Adrenal gland (tissue), 9 donors: ENCODE measurements at regions not wholly inside any gene's neighbourhood (a gene's known extent, or its start where the extent isn't known, plus 50 kb on each side); places are given as distances from the start of the nearest gene placed in this dataset.

Experiments used
- DNase-seq, 7 donors: peaks; one replicate each; pipeline ENCODE4 v3.0.0-alpha.2; 2019 to 2020
- H3K27ac ChIP-seq, 5 donors: fragments of 200-600 bp; sonication (generic) in 4 of 5; 1 replicate in 3 of 5; 2 replicates in 2 of 5; pipeline versions ENCODE4 v1.5.1 to v1.8.0; 2016 to 2020; ENCODE audit warnings: mild to moderate bottlenecking in 1 of 5
- H3K27me3 ChIP-seq: fragments of 200-600 bp; 2 replicates; pipeline ENCODE4 v1.8.0; 2021
- H3K36me3 ChIP-seq, 2 donors: fragments of 200-600 bp; replicated peaks in 1 of 2; 1 replicate in 1 of 2; 2 replicates in 1 of 2; pipeline versions ENCODE4 v1.5.1 to v1.8.0; 2018 to 2022
- H3K4me1 ChIP-seq, 2 donors: fragments of 200-600 bp; replicated peaks in 1 of 2; 1 replicate in 1 of 2; 2 replicates in 1 of 2; pipeline versions ENCODE4 v1.5.1 to v1.8.0; 2018 to 2021
- H3K4me3 ChIP-seq, 4 donors: fragments of 200-600 bp; sonication (generic) in 3 of 4; one replicate each; pipeline ENCODE4 v1.5.1; 2016 to 2018
- H3K9me3 ChIP-seq, 3 donors: fragments of 200-600 bp; sonication (generic) in 1 of 3; replicated peaks in 1 of 3; 1 replicate in 2 of 3; 2 replicates in 1 of 3; pipeline versions ENCODE4 v1.5.1 to v1.8.0; 2016 to 2021
- CTCF ChIP-seq, 6 experiments: fragments of 450-650 bp in 4 of 6; fragments of 200-600 bp in 2 of 6; sonication (generic) in 1 of 6; IDR thresholded peaks; 1 replicate in 5 of 6; 2 replicates in 1 of 6; pipeline versions ENCODE4 v1.5.1 to v1.8.0; 2016 to 2021; ENCODE audit warnings: antibody characterized with exemption in 6 of 6, mild to moderate bottlenecking in 2 of 6, moderate library complexity in 1 of 6
- POLR2A ChIP-seq, 2 donors: fragments of 450-650 bp; IDR thresholded peaks; one replicate each; pipeline ENCODE4 v1.6.1; 2017; ENCODE audit warnings: antibody characterized with exemption in 2 of 2, mild to moderate bottlenecking in 2 of 2, moderate library complexity in 1 of 2
- WGBS, 4 donors: extraction: QIAGEN DNeasy Blood & Tissue Kit in 2 of 4; methylation state at CpG; one replicate each; pipeline versions ENCODE4 v1.1.5 to v1.1.7; 2013 to 2017; 5-methylcytosine and 5-hydroxymethylcytosine counted together
- intact Hi-C, 2 donors: fragments of 100-400 bp; cut with DNase I; formaldehyde crosslinking; loops; one replicate each; pipeline versions ENCODE4 v1.14.1 to v1.15.0; 2022 to 2023
- donor health status: healthy with polysubstance abuse.
- donor health status: Bipolar disorder and iron deficiency.
- donor health status: DM: yes; HTN: yes; CAD: no.
- donor health status: DM: no; HTN: no; CAD: no.
- donor health status: DM: no; HTN: no; CAD: no.

- Histone ChIP-seq H3K27me3 (peaks cover 5% of the 10 kb centered on the region), H3K36me3 (no peaks in the 10 kb centered on the region), H3K27ac (no peak overlapping the region), H3K4me1 (no peaks in the 10 kb centered on the region), H3K9me3 (no peaks in the 10 kb centered on the region), H3K4me3 (no peak overlapping the region)
- TF ChIP-seq CTCF (IDR thresholded peaks at IDR 0.05) = no peak
- TF ChIP-seq POLR2A (IDR thresholded peaks at IDR 0.05) = no peak
- intact Hi-C loops = no loop called here
- no peak for DNase-seq
- WGBS, 4 donors = 67 to 79% (median 72%) methylated on average over 3 of the region's 3 CpGs
Measured at GRCh38 chr14:53591816-53592215, 364.8 kb downstream of the BMP4 start.

- Histone ChIP-seq H3K9me3 (no peaks in the 10 kb centered on the region), H3K36me3 (no peaks in the 10 kb centered on the region), H3K4me3 (no peak overlapping the region), H3K27me3 (peaks cover 4% of the 10 kb centered on the region), H3K4me1 (no peaks in the 10 kb centered on the region), H3K27ac (no peak overlapping the region)
- intact Hi-C loops = no loop called here
- WGBS, 4 donors = 45 to 60% (median 50%) methylated on average over 1 of the region's 1 CpG
- TF ChIP-seq POLR2A (IDR thresholded peaks at IDR 0.05) (no peak), CTCF (IDR thresholded peaks at IDR 0.05) (no peak)
- no peak for DNase-seq
Measured at GRCh38 chr14:53581504-53581903, 375.1 kb downstream of the BMP4 start.

GRCh38 chr14:53571641-53572328, 384.8 kb downstream of the BMP4 start:
- 51 to 64% (median 59%) methylated on average over 5 of the region's 5 CpGs for WGBS, 4 donors
- Histone ChIP-seq H3K4me3 (no peak overlapping the region), H3K4me1 (no peaks in the 10 kb centered on the region), H3K27me3 (no peaks in the 10 kb centered on the region), H3K36me3 (no peaks in the 10 kb centered on the region), H3K27ac (no peak overlapping the region), H3K9me3 (no peaks in the 10 kb centered on the region)
- intact Hi-C loops = no loop called here
- DNase-seq = no peak
- TF ChIP-seq POLR2A (IDR thresholded peaks at IDR 0.05) (no peak), CTCF (IDR thresholded peaks at IDR 0.05) (no peak)

GRCh38 chr14:53570411-53571387, 385.9 kb downstream of the BMP4 start:
- Histone ChIP-seq H3K27me3 (no peaks in the 10 kb centered on the region), H3K4me3 (no peak overlapping the region), H3K36me3 (no peaks in the 10 kb centered on the region), H3K9me3 (no peaks in the 10 kb centered on the region), H3K27ac (no peak overlapping the region), H3K4me1 (no peaks in the 10 kb centered on the region)
- DNase-seq = no peak
- TF ChIP-seq POLR2A (IDR thresholded peaks at IDR 0.05) = no peak
- TF ChIP-seq CTCF (IDR thresholded peaks at IDR 0.05) = no peak
- intact Hi-C loops = no loop called here
- WGBS, 4 donors = 78 to 83% (median 82%) methylated on average over 9 of the region's 9 CpGs
